NCI-H345 (cell line): ENCODE measurements at regions not wholly inside any gene's neighbourhood (a gene's known extent, or its start where the extent isn't known, plus 50 kb on each side); places are given as distances from the start of the nearest gene placed in this dataset.
"Not testable (repeated sequence)": the region's sequence is repeated elsewhere in the genome, so short reads cannot be mapped to it uniquely, and the experiment has no call there.

Experiments
- DNase-seq: peaks from one replicate; lab custom pipeline; 2025; lab: John Stamatoyannopoulos, UW

- DNase-seq, result no peak
Measured at GRCh38 chr1:95614197-95614596, 380.2 kb downstream of the RWDD3 start.

GRCh38 chr1:95615421-95615820 lies 381.4 kb downstream of the RWDD3 start:
- no peak for DNase-seq

GRCh38 chr1:95620076-95620475 lies 386.1 kb downstream of the RWDD3 start:
- no peak for DNase-seq

- no peak for DNase-seq
Measured at GRCh38 chr1:95622609-95623008, 388.6 kb downstream of the RWDD3 start.

GRCh38 chr1:95625224-95625623 lies 391.2 kb downstream of the RWDD3 start:
- no peak for DNase-seq

- DNase-seq, result no peak
Measured at GRCh38 chr1:95627244-95627643, 393.2 kb downstream of the RWDD3 start.

- DNase-seq, result no peak
Measured at GRCh38 chr1:95631695-95632094, 397.7 kb downstream of the RWDD3 start.

- no peak for DNase-seq
Measured at GRCh38 chr1:95635811-95636210, 401.8 kb downstream of the RWDD3 start.

- no peak for DNase-seq
Measured at GRCh38 chr1:95636897-95637296, 402.9 kb downstream of the RWDD3 start.

GRCh38 chr1:95640746-95641145 lies 406.7 kb downstream of the RWDD3 start:
- DNase-seq, result peak; percentile 51

- DNase-seq, result no peak
Measured at GRCh38 chr1:95641386-95641785, 407.4 kb downstream of the RWDD3 start.

GRCh38 chr1:95642035-95642434 lies 408.0 kb downstream of the RWDD3 start:
- DNase-seq, result no peak

- no peak for DNase-seq
Measured at GRCh38 chr1:95643071-95643470, 409.1 kb downstream of the RWDD3 start.

- not testable (repeated sequence) for DNase-seq
Measured at GRCh38 chr1:95645126-95645525, 411.1 kb downstream of the RWDD3 start.

- DNase-seq, result no peak
Measured at GRCh38 chr1:95650631-95651030, 416.6 kb downstream of the RWDD3 start.

- DNase-seq, result no peak
Measured at GRCh38 chr1:95652423-95652965, 418.5 kb downstream of the RWDD3 start.

- DNase-seq, result no peak
Measured at GRCh38 chr1:95653618-95654017, 419.6 kb downstream of the RWDD3 start.

GRCh38 chr1:95655321-95656020 lies 421.5 kb downstream of the RWDD3 start:
- no peak for DNase-seq

GRCh38 chr1:95657248-95657647 lies 423.2 kb downstream of the RWDD3 start:
- no peak for DNase-seq

- no peak for DNase-seq
Measured at GRCh38 chr1:95659166-95659565, 425.2 kb downstream of the RWDD3 start.

GRCh38 chr1:95659588-95659987 lies 425.6 kb downstream of the RWDD3 start:
- no peak for DNase-seq

GRCh38 chr1:95660736-95661135 lies 426.7 kb downstream of the RWDD3 start:
- no peak for DNase-seq

- DNase-seq, result not testable (repeated sequence)
Measured at GRCh38 chr1:95663530-95663929, 429.5 kb downstream of the RWDD3 start.

- DNase-seq, result no peak
Measured at GRCh38 chr1:95668165-95668564, 434.2 kb downstream of the RWDD3 start.
